ENCODE measurements at regions not wholly inside any gene's neighbourhood (a gene's known extent, or its start where the extent isn't known, plus 50 kb on each side); places are given as distances from the start of the nearest gene placed in this dataset.

- TF ChIP-seq POLR2A (IDR thresholded peaks at IDR 0.05; ENCODE audit: low read length) (no peak), GATA1 (IDR thresholded peaks at IDR 0.05; ENCODE audit: low read depth, low read length) (no peak)
- no peak for DNase-seq
Measured at GRCh38 chr21:22476214-22476613, 1478.0 kb downstream of the NCAM2 start.

GRCh38 chr21:22476726-22477646, 1478.8 kb downstream of the NCAM2 start:
- DNase-seq, result no peak
- no peak for TF ChIP-seq POLR2A (IDR thresholded peaks at IDR 0.05; ENCODE audit: low read length)
- no peak for TF ChIP-seq GATA1 (IDR thresholded peaks at IDR 0.05; ENCODE audit: low read depth, low read length)

- TF ChIP-seq GATA1 (IDR thresholded peaks at IDR 0.05; ENCODE audit: low read depth, low read length), result no peak
- TF ChIP-seq POLR2A (IDR thresholded peaks at IDR 0.05; ENCODE audit: low read length), result no peak
- no peak for DNase-seq
Measured at GRCh38 chr21:22490049-22490448, 1491.8 kb downstream of the NCAM2 start.

- no peak for DNase-seq
- TF ChIP-seq GATA1 (IDR thresholded peaks at IDR 0.05; ENCODE audit: low read depth, low read length) (no peak), POLR2A (IDR thresholded peaks at IDR 0.05; ENCODE audit: low read length) (no peak)
Measured at GRCh38 chr21:22516230-22516629, 1518.0 kb downstream of the NCAM2 start.

GRCh38 chr21:22535630-22536029, 1537.4 kb downstream of the NCAM2 start:
- DNase-seq, result no peak
- TF ChIP-seq GATA1 (IDR thresholded peaks at IDR 0.05; ENCODE audit: low read depth, low read length) (no peak), POLR2A (IDR thresholded peaks at IDR 0.05; ENCODE audit: low read length) (no peak)

- TF ChIP-seq POLR2A (IDR thresholded peaks at IDR 0.05; ENCODE audit: low read length), result no peak
- no peak for TF ChIP-seq GATA1 (IDR thresholded peaks at IDR 0.05; ENCODE audit: low read depth, low read length)
Measured at GRCh38 chr21:22536509-22536908, 1538.3 kb downstream of the NCAM2 start.

GRCh38 chr21:22544747-22545146, 1546.5 kb downstream of the NCAM2 start:
- DNase-seq, result no peak
- TF ChIP-seq POLR2A (IDR thresholded peaks at IDR 0.05; ENCODE audit: low read length), result no peak

More at GRCh38 chr21:22536509-22536908, 1538.3 kb downstream of the NCAM2 start:
- no peak for DNase-seq

- no peak for TF ChIP-seq POLR2A (IDR thresholded peaks at IDR 0.05; ENCODE audit: low read length)
- no peak for TF ChIP-seq GATA1 (IDR thresholded peaks at IDR 0.05; ENCODE audit: low read depth, low read length)
- no peak for DNase-seq
Measured at GRCh38 chr21:22552390-22552789, 1554.2 kb downstream of the NCAM2 start.

- DNase-seq, result no peak
- TF ChIP-seq POLR2A (IDR thresholded peaks at IDR 0.05; ENCODE audit: low read length) (no peak), GATA1 (IDR thresholded peaks at IDR 0.05; ENCODE audit: low read depth, low read length) (no peak)
Measured at GRCh38 chr21:22554690-22555316, 1556.6 kb downstream of the NCAM2 start.

GRCh38 chr21:22556829-22557228, 1558.6 kb downstream of the NCAM2 start:
- no peak for DNase-seq
- no peak for TF ChIP-seq GATA1 (IDR thresholded peaks at IDR 0.05; ENCODE audit: low read depth, low read length)
- TF ChIP-seq POLR2A (IDR thresholded peaks at IDR 0.05; ENCODE audit: low read length), result no peak

GRCh38 chr21:22561946-22562345, 1563.7 kb downstream of the NCAM2 start:
- TF ChIP-seq GATA1 (IDR thresholded peaks at IDR 0.05; ENCODE audit: low read depth, low read length), result no peak
- TF ChIP-seq POLR2A (IDR thresholded peaks at IDR 0.05; ENCODE audit: low read length), result no peak

GRCh38 chr21:22573834-22574233, 1575.6 kb downstream of the NCAM2 start:
- no peak for DNase-seq
- TF ChIP-seq GATA1 (IDR thresholded peaks at IDR 0.05; ENCODE audit: low read depth, low read length), result no peak
- no peak for TF ChIP-seq POLR2A (IDR thresholded peaks at IDR 0.05; ENCODE audit: low read length)

More at GRCh38 chr21:22561946-22562345, 1563.7 kb downstream of the NCAM2 start:
- DNase-seq, result no peak

GRCh38 chr21:22575165-22575584, 1577.0 kb downstream of the NCAM2 start:
- TF ChIP-seq GATA1 (IDR thresholded peaks at IDR 0.05; ENCODE audit: low read depth, low read length) (no peak), POLR2A (IDR thresholded peaks at IDR 0.05; ENCODE audit: low read length) (no peak)
- no peak for DNase-seq

GRCh38 chr21:22579741-22580140, 1581.5 kb downstream of the NCAM2 start:
- DNase-seq, result no peak

More at GRCh38 chr21:22579741-22580140, 1581.5 kb downstream of the NCAM2 start:
- TF ChIP-seq GATA1 (IDR thresholded peaks at IDR 0.05; ENCODE audit: low read depth, low read length), result no peak
- TF ChIP-seq POLR2A (IDR thresholded peaks at IDR 0.05; ENCODE audit: low read length), result no peak
